Hepatocyte (in vitro differentiated cells): ENCODE measurements at regions not wholly inside any gene's neighbourhood (a gene's known extent, or its start where the extent isn't known, plus 50 kb on each side); places are given as distances from the start of the nearest gene placed in this dataset.

Experiments
- EZH2phosphoT487 ChIP-seq: fragments of 200-600 bp; sonication (generic); IDR thresholded peaks from one replicate; pipeline ENCODE4 v1.6.1; 2018; ENCODE audit warnings: antibody characterized with exemption, mild to moderate bottlenecking, low read depth, moderate library complexity; ENCODE audit not compliant: unreplicated experiment, severe bottlenecking
- TF ChIP-seq, protein P1 (sequence below): fragments of 200-600 bp; sonication (generic); IDR thresholded peaks from 2 replicates; pipeline ENCODE4 v1.5.1; 2016; ENCODE audit warnings: antibody characterized with exemption, mild to moderate bottlenecking; ENCODE audit not compliant: poor library complexity

DNA sequence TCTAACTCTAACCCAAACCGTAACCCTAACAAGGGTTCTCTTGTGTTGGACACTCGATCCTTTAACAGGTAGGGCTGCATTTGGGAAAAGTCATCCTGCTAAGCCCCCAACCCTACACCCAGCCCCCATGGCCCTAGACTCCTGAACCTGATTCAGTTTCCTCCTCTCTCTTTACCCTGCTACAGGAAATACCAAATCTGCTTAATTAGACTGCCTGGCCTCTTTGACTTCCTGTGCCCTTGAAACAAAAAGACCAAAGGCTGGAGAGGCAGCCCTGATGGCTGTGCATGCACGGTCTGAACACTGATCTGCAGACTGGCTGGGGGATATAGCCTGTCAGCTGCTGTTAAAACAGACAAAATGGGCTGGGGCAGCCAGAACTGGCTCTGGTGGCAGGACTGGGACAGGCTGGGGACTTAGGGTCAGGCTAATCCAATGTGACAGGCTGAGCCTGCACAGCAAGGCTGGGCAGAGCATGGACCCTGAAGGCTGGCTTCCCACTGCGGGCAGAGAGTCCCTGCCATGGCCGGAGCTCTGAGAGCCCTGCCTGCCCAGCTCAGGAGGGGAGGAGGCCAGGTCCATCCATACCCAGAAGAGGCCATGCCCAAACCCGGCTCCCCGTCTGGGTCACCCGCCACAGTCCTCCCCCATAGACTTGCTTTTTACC, 51.0 kb upstream of the MSMB start:
- TF ChIP-seq, protein P1, sequence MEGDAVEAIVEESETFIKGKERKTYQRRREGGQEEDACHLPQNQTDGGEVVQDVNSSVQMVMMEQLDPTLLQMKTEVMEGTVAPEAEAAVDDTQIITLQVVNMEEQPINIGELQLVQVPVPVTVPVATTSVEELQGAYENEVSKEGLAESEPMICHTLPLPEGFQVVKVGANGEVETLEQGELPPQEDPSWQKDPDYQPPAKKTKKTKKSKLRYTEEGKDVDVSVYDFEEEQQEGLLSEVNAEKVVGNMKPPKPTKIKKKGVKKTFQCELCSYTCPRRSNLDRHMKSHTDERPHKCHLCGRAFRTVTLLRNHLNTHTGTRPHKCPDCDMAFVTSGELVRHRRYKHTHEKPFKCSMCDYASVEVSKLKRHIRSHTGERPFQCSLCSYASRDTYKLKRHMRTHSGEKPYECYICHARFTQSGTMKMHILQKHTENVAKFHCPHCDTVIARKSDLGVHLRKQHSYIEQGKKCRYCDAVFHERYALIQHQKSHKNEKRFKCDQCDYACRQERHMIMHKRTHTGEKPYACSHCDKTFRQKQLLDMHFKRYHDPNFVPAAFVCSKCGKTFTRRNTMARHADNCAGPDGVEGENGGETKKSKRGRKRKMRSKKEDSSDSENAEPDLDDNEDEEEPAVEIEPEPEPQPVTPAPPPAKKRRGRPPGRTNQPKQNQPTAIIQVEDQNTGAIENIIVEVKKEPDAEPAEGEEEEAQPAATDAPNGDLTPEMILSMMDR: no peak
- TF ChIP-seq EZH2phosphoT487: no peak
